HCT116 (cell line): ENCODE measurements at regions not wholly inside any gene's neighbourhood (a gene's known extent, or its start where the extent isn't known, plus 50 kb on each side); places are given as distances from the start of the nearest gene placed in this dataset.
A peak's percentile ranks its signal among the peaks of the same experiment; 100 is the strongest.

Source experiments
- ATAC-seq: fragments of 200-7000 bp; cut with Tn5 transposase; 2 replicates; pipeline ENCODE4 v1.9.1; 2020; ENCODE audit warnings: mild to moderate bottlenecking, moderate library complexity
- BruUV-seq: library from RNA; stranded (reverse); fragments of 400-500 nt; replicated peaks from 2 replicates; lab custom pipeline; 2021; lab: Mats Ljungman, UMichigan
- CTCF ChIA-PET: fragments of 300-600 bp; sonication (Branson Sonifier 250); formaldehyde crosslinking; loops from one replicate; lab custom pipeline; 2021; ENCODE audit warnings: antibody characterized with exemption; lab: Charles Lee
- POLR2A ChIA-PET: fragments of 300-600, 350-600 bp; sonication (Branson Sonifier 250); formaldehyde crosslinking; loops from one replicate; lab custom pipeline; 2021; ENCODE audit warnings: antibody characterized with exemption; lab: Charles Lee
- RAD21 ChIA-PET, 2 experiments: fragments of 300-600 bp; sonication (Branson Sonifier 250); formaldehyde crosslinking; loops; one replicate each; lab custom pipeline; 2023; ENCODE audit warnings: low total read pairs in 2 of 2; ENCODE audit not compliant: uncharacterized antibody in 2 of 2, unreplicated experiment in 2 of 2, low non-redundant PET in 1 of 2; lab: Charles Lee
- DNase-seq: peaks from one replicate; pipeline ENCODE4 v3.0.0-alpha.2; 2010; ENCODE audit warnings: low read depth, low spot score
- H2AFZ ChIP-seq: fragments of 200-600 bp; shearing (Covaris generic), sonication (generic); 2 replicates; pipeline ENCODE4 v1.6.1; 2017; ENCODE audit warnings: low read depth, mixed run types, mixed read lengths, antibody characterized with exemption, low read length; ENCODE audit not compliant: poor library complexity, severe bottlenecking
- H3K27ac ChIP-seq: 2 replicates; pipeline ENCODE4 v1.5.1; 2012; ENCODE audit warnings: low read depth, low read length
- H3K27me3 ChIP-seq: fragments of 200-600 bp; sonication (generic); 2 replicates; pipeline ENCODE4 v1.6.1; 2016; ENCODE audit warnings: mixed run types, low read length, mixed read lengths; ENCODE audit not compliant: insufficient read depth
- H3K36me3 ChIP-seq, 2 experiments: fragments of 200-500 bp in 1 of 2; fragments of 200-600 bp in 1 of 2; sonication (Bioruptor generic) in 1 of 2; sonication (generic) in 1 of 2; 2 replicates each; pipeline versions ENCODE4 v1.5.1 to v1.6.1; 2014 to 2016; ENCODE audit warnings: low read length in 2 of 2, inconsistent platforms in 1 of 2, mixed read lengths in 1 of 2, mixed run types in 1 of 2; ENCODE audit not compliant: insufficient read depth in 2 of 2, control insufficient read depth in 1 of 2
- H3K4me1 ChIP-seq, 2 experiments: fragments of 200-600 bp in 1 of 2; sonication (generic) in 1 of 2; 2 replicates each; pipeline versions ENCODE4 v1.5.1 to v1.6.1; 2012 to 2017; ENCODE audit warnings: low read length in 2 of 2, inconsistent platforms in 1 of 2, mild to moderate bottlenecking in 1 of 2, mixed read lengths in 1 of 2, mixed run types in 1 of 2, moderate library complexity in 1 of 2; ENCODE audit not compliant: insufficient read depth in 2 of 2, control insufficient read depth in 1 of 2
- H3K4me2 ChIP-seq: fragments of 200-600 bp; sonication (generic); 2 replicates; pipeline ENCODE4 v1.6.1; 2017; ENCODE audit warnings: mixed run types, low read length, mixed read lengths
- H3K4me3 ChIP-seq, 2 experiments: fragments of 200-600 bp in 1 of 2; sonication (generic) in 1 of 2; replicated peaks in 1 of 2; 2 replicates each; pipeline ENCODE4 v1.5.1; 2011 to 2016; ENCODE audit warnings: low read length in 2 of 2, control low read depth in 1 of 2, low read depth in 1 of 2, mild to moderate bottlenecking in 1 of 2, mixed read lengths in 1 of 2, mixed run types in 1 of 2
- H3K79me2 ChIP-seq: fragments of 200-600 bp; sonication (generic); 2 replicates; pipeline ENCODE4 v1.6.1; 2017; ENCODE audit warnings: mild to moderate bottlenecking, mixed run types, low read length, moderate library complexity, mixed read lengths; ENCODE audit not compliant: insufficient read depth
- H3K9ac ChIP-seq: fragments of 200-600 bp; sonication (generic); 2 replicates; pipeline ENCODE4 v1.6.1; 2016; ENCODE audit warnings: low read length, mixed read lengths
- H3K9me2 ChIP-seq: fragments of 200-600 bp; sonication (generic), shearing (Covaris generic); 2 replicates; pipeline ENCODE4 v1.6.1; 2017; ENCODE audit warnings: mixed run types, mild to moderate bottlenecking, moderate library complexity; ENCODE audit not compliant: insufficient read depth
- H3K9me3 ChIP-seq, 2 experiments: fragments of 200-500 bp in 1 of 2; fragments of 200-600 bp in 1 of 2; sonication (Bioruptor generic) in 1 of 2; sonication (generic) in 1 of 2; 2 replicates each; pipeline ENCODE4 v1.6.1; 2014 to 2017; ENCODE audit warnings: low read length in 2 of 2, mixed read lengths in 2 of 2, inconsistent platforms in 1 of 2, low read depth in 1 of 2, mild to moderate bottlenecking in 1 of 2, mixed run types in 1 of 2, moderate library complexity in 1 of 2; ENCODE audit not compliant: control insufficient read depth in 1 of 2, insufficient read depth in 1 of 2
- H4K20me1 ChIP-seq: fragments of 200-600 bp; sonication (generic), shearing (Covaris generic); 2 replicates; pipeline ENCODE4 v1.6.1; 2017; ENCODE audit warnings: mixed run types, mild to moderate bottlenecking, moderate library complexity; ENCODE audit not compliant: insufficient read depth
- RAD21 ChIP-seq: IDR thresholded peaks from 2 replicates; pipeline ENCODE4 v1.6.1; 2012; ENCODE audit warnings: low read depth, mild to moderate bottlenecking
- YY1 ChIP-seq: IDR thresholded peaks from 2 replicates; pipeline ENCODE4 v1.6.1; 2011; ENCODE audit warnings: low read length, low read depth, moderate library complexity, mild to moderate bottlenecking; ENCODE audit not compliant: insufficient replicate concordance; ENCODE audit errors: extremely low read depth
- ZFX ChIP-seq: fragments of 450-650 bp; IDR thresholded peaks from 2 replicates; pipeline ENCODE4 v1.6.1; 2017
- intact Hi-C: fragments of 100-400 bp; cut with micrococcal nuclease; formaldehyde crosslinking; loops from 2 replicates; pipeline ENCODE4 v1.10.0; 2022
- microRNA-seq: library from miRNA; unstranded; fragments of <30 nt; microRNA quantifications from one replicate; pipeline ENCODE4, GENCODE V29; 2016; ENCODE audit warnings: borderline number of aligned reads
- TF ChIP-seq, protein P1 (sequence below), 3 experiments: fragments of 200-600 bp in 1 of 3; sonication (generic) in 1 of 3; IDR thresholded peaks in 2 of 3; conservative IDR thresholded peaks in 1 of 3; 2 replicates each; pipeline ENCODE4 v1.5.1; 2012 to 2017; ENCODE audit warnings: low read depth in 2 of 3, low read length in 2 of 3, antibody characterized with exemption in 1 of 3, borderline replicate concordance in 1 of 3, control low read depth in 1 of 3, mild to moderate bottlenecking in 1 of 3, mixed read lengths in 1 of 3, mixed run types in 1 of 3, moderate library complexity in 1 of 3; ENCODE audit not compliant: insufficient read depth in 1 of 3
- TF ChIP-seq, protein P2 (sequence below): IDR thresholded peaks from 2 replicates; pipeline ENCODE4 v1.6.1; 2011; ENCODE audit warnings: mild to moderate bottlenecking, low read length, moderate library complexity; ENCODE audit not compliant: insufficient replicate concordance; ENCODE audit errors: extremely low read depth

DNA sequence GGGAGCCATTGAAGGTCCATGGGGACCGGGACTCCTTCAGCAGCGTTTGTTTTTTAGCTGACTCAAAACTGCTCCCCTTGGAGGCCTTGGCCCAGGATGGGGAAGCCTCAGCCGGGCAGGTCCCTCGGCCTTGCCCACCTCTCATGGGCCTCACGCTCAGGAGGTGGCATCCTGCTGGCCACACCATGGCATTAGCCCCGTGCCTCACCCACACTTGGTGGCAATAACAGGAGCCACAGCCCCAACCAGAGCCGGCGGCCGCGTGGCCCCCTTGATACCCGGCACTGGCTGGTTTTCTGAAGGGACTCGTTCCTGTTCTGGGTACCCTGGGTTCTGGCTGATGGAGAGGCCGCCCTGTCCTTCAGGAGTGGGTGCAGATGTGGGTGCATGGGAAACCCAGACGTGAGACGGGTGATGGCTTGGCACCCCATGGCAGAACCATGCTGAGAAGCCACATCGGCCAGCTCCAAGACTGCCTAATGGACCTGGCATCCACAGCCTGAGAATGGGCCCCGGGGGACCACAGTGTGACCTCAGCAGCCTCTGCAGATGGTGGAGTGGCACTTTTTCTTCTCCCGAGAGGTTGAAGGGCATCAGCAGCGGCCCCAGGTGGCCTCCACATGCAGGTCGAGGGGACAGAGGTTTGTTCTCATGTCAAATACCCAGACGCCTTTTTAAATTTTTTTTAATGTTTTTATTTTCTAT is 49.8 kb upstream of the PPARA start:
- intact Hi-C loops, result no loop called here
- H3K27me3 ChIP-seq, result no peaks in the 10 kb centered on the region
- H3K4me2 ChIP-seq, result no peak overlapping the region
- H4K20me1 ChIP-seq, result peaks cover 3% of the 10 kb centered on the region; the same call in 1 of the 2 replicates
- no TSS peak for BruUV-seq
- peaks cover 0 to 10% of the 10 kb centered on the region in 2 experiments; a peak in 1 of 4 replicates for H3K4me1 ChIP-seq
- CTCF ChIA-PET, result no interaction called here
- peaks cover 16 to 40% of the 10 kb centered on the region in 2 experiments; a peak in 3 of 4 replicates for H3K36me3 ChIP-seq
- no peak for TF ChIP-seq ZFX
- TF ChIP-seq, protein P1, sequence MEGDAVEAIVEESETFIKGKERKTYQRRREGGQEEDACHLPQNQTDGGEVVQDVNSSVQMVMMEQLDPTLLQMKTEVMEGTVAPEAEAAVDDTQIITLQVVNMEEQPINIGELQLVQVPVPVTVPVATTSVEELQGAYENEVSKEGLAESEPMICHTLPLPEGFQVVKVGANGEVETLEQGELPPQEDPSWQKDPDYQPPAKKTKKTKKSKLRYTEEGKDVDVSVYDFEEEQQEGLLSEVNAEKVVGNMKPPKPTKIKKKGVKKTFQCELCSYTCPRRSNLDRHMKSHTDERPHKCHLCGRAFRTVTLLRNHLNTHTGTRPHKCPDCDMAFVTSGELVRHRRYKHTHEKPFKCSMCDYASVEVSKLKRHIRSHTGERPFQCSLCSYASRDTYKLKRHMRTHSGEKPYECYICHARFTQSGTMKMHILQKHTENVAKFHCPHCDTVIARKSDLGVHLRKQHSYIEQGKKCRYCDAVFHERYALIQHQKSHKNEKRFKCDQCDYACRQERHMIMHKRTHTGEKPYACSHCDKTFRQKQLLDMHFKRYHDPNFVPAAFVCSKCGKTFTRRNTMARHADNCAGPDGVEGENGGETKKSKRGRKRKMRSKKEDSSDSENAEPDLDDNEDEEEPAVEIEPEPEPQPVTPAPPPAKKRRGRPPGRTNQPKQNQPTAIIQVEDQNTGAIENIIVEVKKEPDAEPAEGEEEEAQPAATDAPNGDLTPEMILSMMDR (IDR thresholded peaks at IDR 0.05 in 2 of 3, conservative IDR thresholded peaks at IDR 0.05 in 1 of 3; ENCODE audit: borderline replicate concordance in 1 of 3, insufficient read depth in 1 of 3, low read depth in 2 of 3, low read length in 2 of 3), result no peak
- TF ChIP-seq RAD21, result no peak
- TF ChIP-seq, protein P2, sequence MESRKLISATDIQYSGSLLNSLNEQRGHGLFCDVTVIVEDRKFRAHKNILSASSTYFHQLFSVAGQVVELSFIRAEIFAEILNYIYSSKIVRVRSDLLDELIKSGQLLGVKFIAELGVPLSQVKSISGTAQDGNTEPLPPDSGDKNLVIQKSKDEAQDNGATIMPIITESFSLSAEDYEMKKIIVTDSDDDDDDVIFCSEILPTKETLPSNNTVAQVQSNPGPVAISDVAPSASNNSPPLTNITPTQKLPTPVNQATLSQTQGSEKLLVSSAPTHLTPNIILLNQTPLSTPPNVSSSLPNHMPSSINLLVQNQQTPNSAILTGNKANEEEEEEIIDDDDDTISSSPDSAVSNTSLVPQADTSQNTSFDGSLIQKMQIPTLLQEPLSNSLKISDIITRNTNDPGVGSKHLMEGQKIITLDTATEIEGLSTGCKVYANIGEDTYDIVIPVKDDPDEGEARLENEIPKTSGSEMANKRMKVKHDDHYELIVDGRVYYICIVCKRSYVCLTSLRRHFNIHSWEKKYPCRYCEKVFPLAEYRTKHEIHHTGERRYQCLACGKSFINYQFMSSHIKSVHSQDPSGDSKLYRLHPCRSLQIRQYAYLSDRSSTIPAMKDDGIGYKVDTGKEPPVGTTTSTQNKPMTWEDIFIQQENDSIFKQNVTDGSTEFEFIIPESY, result no peak
- TF ChIP-seq YY1, result no peak
- TF ChIP-seq, all 23 proteins: peak for 0
- Histone ChIP-seq H2AFZ (no peak overlapping the region), H3K9ac (no peak overlapping the region), H3K79me2 (peaks cover 74% of the 10 kb centered on the region), H3K4me3 (no peak overlapping the region), H3K9me2 (no peaks in the 10 kb centered on the region), H3K9me3 (no peaks in the 10 kb centered on the region), H3K27ac (no peak overlapping the region; the same call in 1 of the 2 replicates)
- RAD21 ChIA-PET, result no interaction called here
- DNase-seq, result no peak
- ATAC-seq, result no peak
- POLR2A ChIA-PET, result no interaction called here

Small RNA genes in the stretch of these regions (microRNA-seq; reads per million reads assigned to microRNA genes)
- 8.9 reads per million, percentile 25 among the genes with 10 or more reads in this experiment for gene MIR3619
